Activated CD8-positive, alpha-beta T cell treated with anti-CD3 and anti-CD28 coated beads for 36 hours (primary cell): ENCODE measurements at regions not wholly inside any gene's neighbourhood (a gene's known extent, or its start where the extent isn't known, plus 50 kb on each side); places are given as distances from the start of the nearest gene placed in this dataset.

Experiments
- ATAC-seq: fragments of 200-7000 bp; cut with Tn5 transposase; one replicate; pipeline ENCODE4 v1.10.0; 2021; ENCODE audit warnings: mild to moderate bottlenecking, moderate library complexity
- CTCF ChIA-PET: fragments of 350-600 bp; sonication (Branson Sonifier 250); formaldehyde crosslinking; loops from one replicate; lab custom pipeline; 2021; ENCODE audit warnings: antibody characterized with exemption; lab: Charles Lee
- POLR2A ChIA-PET: fragments of 350-600 bp; sonication (Branson Sonifier 250); formaldehyde crosslinking; loops from one replicate; lab custom pipeline; 2021; ENCODE audit warnings: antibody characterized with exemption; lab: Charles Lee
- DNase-seq: peaks from one replicate; pipeline ENCODE4 v3.0.0-alpha.2; 2020
- H3K27ac Mint-ChIP-seq: one replicate; pipeline ENCODE4 v1.8.0; 2021; ENCODE audit warnings: mild to moderate bottlenecking, mixed read lengths
- H3K27me3 Mint-ChIP-seq: one replicate; pipeline ENCODE4 v1.8.0; 2021; ENCODE audit warnings: mixed read lengths
- H3K36me3 Mint-ChIP-seq: one replicate; pipeline ENCODE4 v1.8.0; 2021; ENCODE audit warnings: low read depth, mixed read lengths
- H3K4me1 Mint-ChIP-seq: one replicate; pipeline ENCODE4 v1.8.0; 2021; ENCODE audit warnings: low read depth, mixed read lengths
- H3K4me3 Mint-ChIP-seq: one replicate; pipeline ENCODE4 v1.8.0; 2021; ENCODE audit warnings: mild to moderate bottlenecking, moderate library complexity, mixed read lengths
- H3K9me3 Mint-ChIP-seq: one replicate; pipeline ENCODE4 v1.8.0; 2021; ENCODE audit warnings: mixed read lengths
- CTCF ChIP-seq: fragments of 200-600 bp; IDR thresholded peaks from one replicate; pipeline ENCODE4 v1.8.0; 2022; ENCODE audit warnings: antibody characterized with exemption, mild to moderate bottlenecking
- intact Hi-C: fragments of 100-400 bp; cut with micrococcal nuclease; formaldehyde crosslinking; loops from one replicate; pipeline ENCODE4 v1.10.0; 2022

GRCh38 chr18:40930211-40930882 is 1024.7 kb upstream of the PIK3C3 start:
- Mint-ChIP-seq H3K4me3 (no peak overlapping the region), H3K27me3 (no peaks in the 10 kb centered on the region), H3K9me3 (peaks cover 3% of the 10 kb centered on the region), H3K36me3 (no peaks in the 10 kb centered on the region), H3K27ac (no peak overlapping the region), H3K4me1 (no peaks in the 10 kb centered on the region)
- ATAC-seq = no peak
- CTCF ChIA-PET = no interaction called here
- POLR2A ChIA-PET = no interaction called here
- intact Hi-C loops = no loop called here
- DNase-seq = no peak
- no peak for TF ChIP-seq CTCF

GRCh38 chr18:40929399-40929798 is 1025.6 kb upstream of the PIK3C3 start:
- H3K27me3 Mint-ChIP-seq = no peaks in the 10 kb centered on the region
- no peak overlapping the region for H3K4me3 Mint-ChIP-seq
- ChIA-PET CTCF (no interaction called here), POLR2A (no interaction called here)
- H3K4me1 Mint-ChIP-seq = no peaks in the 10 kb centered on the region
- intact Hi-C loops = no loop called here
- no peak overlapping the region for H3K27ac Mint-ChIP-seq
- H3K9me3 Mint-ChIP-seq = peaks cover 1% of the 10 kb centered on the region
- ATAC-seq (no peak), DNase-seq (no peak)
- no peaks in the 10 kb centered on the region for H3K36me3 Mint-ChIP-seq
- no peak for TF ChIP-seq CTCF

- no peak overlapping the region for H3K4me3 Mint-ChIP-seq
- ChIA-PET CTCF (no interaction called here), POLR2A (no interaction called here)
- H3K27ac Mint-ChIP-seq = no peak overlapping the region
- H3K4me1 Mint-ChIP-seq = no peaks in the 10 kb centered on the region
- DNase-seq = no peak
- no peaks in the 10 kb centered on the region for H3K36me3 Mint-ChIP-seq
- H3K9me3 Mint-ChIP-seq = no peaks in the 10 kb centered on the region
- no peaks in the 10 kb centered on the region for H3K27me3 Mint-ChIP-seq
- intact Hi-C loops = no loop called here
- TF ChIP-seq CTCF = no peak
- ATAC-seq = no peak
These were observed 1028.4 kb upstream of the PIK3C3 start for GRCh38 chr18:40926679-40927078.

- TF ChIP-seq CTCF = no peak
- POLR2A ChIA-PET = no interaction called here
- CTCF ChIA-PET = no interaction called here
These were observed 1029.9 kb upstream of the PIK3C3 start for GRCh38 chr18:40925071-40925541.

GRCh38 chr18:40921845-40922629 is 1033.0 kb upstream of the PIK3C3 start:
- no peak for TF ChIP-seq CTCF
- CTCF ChIA-PET = interaction anchor here (2.2 kb wide), 1 partner anchor 13 kb away, joined by 5 read pairs; no protein-coding TSS in a partner anchor
- Mint-ChIP-seq H3K4me3 (no peak overlapping the region), H3K36me3 (no peaks in the 10 kb centered on the region), H3K4me1 (no peaks in the 10 kb centered on the region), H3K27me3 (no peaks in the 10 kb centered on the region), H3K27ac (no peak overlapping the region), H3K9me3 (no peaks in the 10 kb centered on the region)
- ATAC-seq (no peak), DNase-seq (no peak)
- POLR2A ChIA-PET = no interaction called here
- intact Hi-C loops = no loop called here

More at GRCh38 chr18:40925071-40925541, 1029.9 kb upstream of the PIK3C3 start:
- H3K4me3 Mint-ChIP-seq = no peak overlapping the region
- no peaks in the 10 kb centered on the region for H3K27me3 Mint-ChIP-seq
- H3K4me1 Mint-ChIP-seq = no peaks in the 10 kb centered on the region
- H3K9me3 Mint-ChIP-seq = no peaks in the 10 kb centered on the region
- ATAC-seq = no peak
- no peaks in the 10 kb centered on the region for H3K36me3 Mint-ChIP-seq
- H3K27ac Mint-ChIP-seq = no peak overlapping the region
- no peak for DNase-seq
- intact Hi-C loops = no loop called here
